BJ (cell line): ENCODE measurements at regions not wholly inside any gene's neighbourhood (a gene's known extent, or its start where the extent isn't known, plus 50 kb on each side); places are given as distances from the start of the nearest gene placed in this dataset.

Source experiments
- CTCF ChIA-PET: fragments of 350-600 bp; formaldehyde crosslinking; extraction: SDS; loops from one replicate; lab custom pipeline; 2021; ENCODE audit warnings: antibody characterized with exemption, inconsistent platforms; lab: Yijun Ruan, JAX
- POLR2A ChIA-PET: fragments of 300-600 bp; sonication (Branson Sonifier 250); formaldehyde crosslinking; extraction: SDS; loops from one replicate; lab custom pipeline; 2021; ENCODE audit warnings: antibody characterized with exemption; lab: Charles Lee
- DNase-seq: peaks from one replicate; pipeline ENCODE4 v3.0.0-alpha.2; 2011; ENCODE audit warnings: low read depth
- H3K27me3 ChIP-seq: 2 replicates; pipeline ENCODE4 v1.6.0; 2011; ENCODE audit warnings: low read length; ENCODE audit not compliant: control insufficient read depth, insufficient read depth
- H3K36me3 ChIP-seq: 2 replicates; pipeline ENCODE4 v1.5.1; 2011; ENCODE audit warnings: low read length; ENCODE audit not compliant: control insufficient read depth, insufficient read depth
- H3K4me3 ChIP-seq: 2 replicates; pipeline ENCODE4 v1.5.1; 2011; ENCODE audit warnings: low read depth, mild to moderate bottlenecking, control low read depth, low read length
- CTCF ChIP-seq: IDR thresholded peaks from 2 replicates; pipeline ENCODE4 v1.5.1; 2011; ENCODE audit warnings: low read depth, mild to moderate bottlenecking, control low read depth, inconsistent platforms, low read length, moderate library complexity; ENCODE audit not compliant: insufficient read depth

- DNase-seq = no peak
- Histone ChIP-seq H3K27me3 (no peaks in the 10 kb centered on the region), H3K4me3 (no peak overlapping the region), H3K36me3 (no peaks in the 10 kb centered on the region)
- TF ChIP-seq CTCF = no peak
- CTCF ChIA-PET = no interaction called here
- POLR2A ChIA-PET = no interaction called here
Measured at GRCh38 chr16:55406651-55407050, 72.3 kb upstream of the MMP2 start.

GRCh38 chr16:55408661-55409060 is 70.3 kb upstream of the MMP2 start:
- no peaks in the 10 kb centered on the region for H3K27me3 ChIP-seq
- H3K36me3 ChIP-seq = no peaks in the 10 kb centered on the region
- no peak for TF ChIP-seq CTCF
- POLR2A ChIA-PET = no interaction called here
- DNase-seq = no peak
- CTCF ChIA-PET = no interaction called here
- H3K4me3 ChIP-seq = no peak overlapping the region

- TF ChIP-seq CTCF = no peak
- no peak overlapping the region for H3K4me3 ChIP-seq
- no peaks in the 10 kb centered on the region for H3K27me3 ChIP-seq
- no peaks in the 10 kb centered on the region for H3K36me3 ChIP-seq
- ChIA-PET POLR2A (no interaction called here), CTCF (no interaction called here)
- DNase-seq = no peak
Measured at GRCh38 chr16:55411231-55411630, 67.8 kb upstream of the MMP2 start.

GRCh38 chr16:55418586-55418985 is 60.4 kb upstream of the MMP2 start:
- POLR2A ChIA-PET = no interaction called here
- no peak for TF ChIP-seq CTCF
- DNase-seq = no peak
- H3K27me3 ChIP-seq = no peaks in the 10 kb centered on the region
- no peak overlapping the region for H3K4me3 ChIP-seq
- no peaks in the 10 kb centered on the region for H3K36me3 ChIP-seq
- CTCF ChIA-PET = no interaction called here

GRCh38 chr16:55421226-55421625 is 57.8 kb upstream of the MMP2 start:
- ChIA-PET CTCF (interaction anchor here (0.6 kb wide), 1 partner anchor 419 kb away, joined by 3 read pairs; no protein-coding TSS in a partner anchor), POLR2A (no interaction called here)
- no peaks in the 10 kb centered on the region for H3K27me3 ChIP-seq
- H3K36me3 ChIP-seq = no peaks in the 10 kb centered on the region
- no peak for DNase-seq
- no peak overlapping the region for H3K4me3 ChIP-seq
- no peak for TF ChIP-seq CTCF
